ENCODE measurements at regions not wholly inside any gene's neighbourhood (a gene's known extent, or its start where the extent isn't known, plus 50 kb on each side); places are given as distances from the start of the nearest gene placed in this dataset.
"Not testable (repeated sequence)": the region's sequence is repeated elsewhere in the genome, so short reads cannot be mapped to it uniquely, and the experiment has no call there.

- H3K4me3 ChIP-seq; H3K4me1 ChIP-seq; intact Hi-C loops (cut with DNase I); H3K27me3 ChIP-seq; H3K9me3 ChIP-seq; ATAC-seq; H3K36me3 ChIP-seq; H3K27ac ChIP-seq: not testable (repeated sequence)
- DNase-seq, result peak in 1 of 3 donors; percentile 16
- WGBS (ENCODE audit: insufficient coverage, low coverage, low lambda C conversion rate, missing lambda C conversion rate), result 80% methylated on average over 4 of the region's 18 CpGs
These were observed 121.1 kb upstream of the MTLN start for GRCh38 chr2:110333114-110334095.

DNA sequence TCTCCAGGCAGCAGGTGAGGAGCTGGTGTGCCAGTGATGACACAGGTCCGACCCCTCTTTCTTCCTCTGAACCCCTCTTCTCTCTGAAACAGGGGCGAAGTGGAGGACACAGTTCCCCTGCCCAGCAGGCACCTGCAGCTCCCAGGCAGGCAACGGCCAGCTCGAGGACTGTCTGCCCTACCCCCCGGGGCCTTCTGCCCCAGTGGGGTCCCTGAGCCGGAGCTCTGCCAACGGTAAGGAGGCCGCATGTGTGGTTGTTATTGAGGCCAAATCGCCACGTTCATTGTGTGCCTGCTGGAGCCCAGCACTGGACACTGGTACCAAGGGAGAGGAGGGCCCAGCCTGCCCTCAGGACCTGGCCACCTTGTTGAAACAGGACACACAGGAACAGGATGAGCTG is 119.3 kb upstream of the MTLN start:
- H3K4me3 ChIP-seq; H3K27ac ChIP-seq; H3K9me3 ChIP-seq; intact Hi-C loops (cut with DNase I); DNase-seq; ATAC-seq; H3K4me1 ChIP-seq; H3K27me3 ChIP-seq; H3K36me3 ChIP-seq: not testable (repeated sequence)
- no CpG with 5 or more reads among the region's 10 CpGs for WGBS (ENCODE audit: insufficient coverage, low coverage, low lambda C conversion rate, missing lambda C conversion rate)

GRCh38 chr2:110329760-110330159 is 117.4 kb upstream of the MTLN start:
- H3K36me3 ChIP-seq; ATAC-seq; H3K27ac ChIP-seq; DNase-seq; H3K27me3 ChIP-seq; H3K9me3 ChIP-seq; H3K4me1 ChIP-seq; H3K4me3 ChIP-seq; intact Hi-C loops (cut with DNase I): not testable (repeated sequence)
- 93% methylated on average over 5 of the region's 10 CpGs for WGBS (ENCODE audit: insufficient coverage, low coverage, low lambda C conversion rate, missing lambda C conversion rate)

GRCh38 chr2:110329158-110329557 is 116.8 kb upstream of the MTLN start:
- H3K27ac ChIP-seq; H3K4me3 ChIP-seq; DNase-seq; intact Hi-C loops (cut with DNase I); H3K4me1 ChIP-seq; H3K27me3 ChIP-seq; H3K36me3 ChIP-seq; ATAC-seq; H3K9me3 ChIP-seq: not testable (repeated sequence)
- WGBS (ENCODE audit: insufficient coverage, low coverage, low lambda C conversion rate, missing lambda C conversion rate), result 60% methylated on average over 2 of the region's 7 CpGs

DNA sequence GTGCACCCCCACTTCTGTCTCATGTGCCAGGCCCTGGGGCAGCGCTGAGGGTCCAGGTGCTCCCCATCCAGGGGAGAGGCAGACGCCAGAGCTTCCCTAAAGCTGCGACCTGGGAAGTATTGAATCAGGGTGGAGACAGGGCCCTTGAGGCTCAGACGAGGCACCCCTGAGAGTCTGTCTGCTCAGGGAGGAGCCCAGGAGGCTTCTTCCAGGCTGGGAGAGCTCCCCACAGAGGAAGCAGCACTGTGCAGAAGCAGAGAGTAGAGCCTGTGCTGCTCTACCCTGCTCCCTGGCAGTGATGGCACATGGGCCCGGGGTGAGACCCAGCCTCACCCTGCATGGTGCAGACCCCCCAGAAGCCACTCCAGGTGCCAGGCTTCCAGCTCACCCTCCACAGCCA is 116.3 kb upstream of the MTLN start:
- DNase-seq (peak in 1 of 3 donors; percentile 39), ATAC-seq (peak in 2 of 4 donors; percentile 10 to 19)
- H3K27me3 ChIP-seq; H3K27ac ChIP-seq; H3K4me1 ChIP-seq; H3K36me3 ChIP-seq; intact Hi-C loops (cut with DNase I); H3K9me3 ChIP-seq; H3K4me3 ChIP-seq: not testable (repeated sequence)
- WGBS (ENCODE audit: insufficient coverage, low coverage, low lambda C conversion rate, missing lambda C conversion rate), result 79% methylated on average over 3 of the region's 5 CpGs

DNA sequence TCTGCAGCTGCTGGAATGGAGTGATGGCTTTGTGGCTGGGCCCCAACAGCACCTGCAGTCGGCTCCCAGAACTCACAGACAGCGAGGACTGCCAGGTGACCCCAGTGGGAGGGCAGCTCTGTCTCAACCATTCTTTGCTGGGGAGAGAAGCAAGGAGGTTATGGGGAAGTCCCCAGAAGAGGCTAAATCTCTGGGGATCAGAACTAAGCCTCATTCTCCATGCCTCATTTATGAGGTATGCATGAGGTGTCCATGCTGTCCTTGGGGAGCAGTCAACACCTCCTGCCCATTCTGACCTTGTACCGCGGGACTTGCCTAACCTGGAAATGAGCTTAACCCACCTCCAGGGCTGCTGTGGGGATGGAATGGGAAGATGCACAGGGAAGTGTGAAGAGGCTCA is 111.5 kb upstream of the MTLN start:
- H3K27ac ChIP-seq; ATAC-seq; H3K9me3 ChIP-seq; intact Hi-C loops (cut with DNase I); H3K4me3 ChIP-seq; H3K4me1 ChIP-seq; H3K27me3 ChIP-seq; H3K36me3 ChIP-seq; DNase-seq: not testable (repeated sequence)
- WGBS (ENCODE audit: insufficient coverage, low coverage, low lambda C conversion rate, missing lambda C conversion rate), result no CpG with 5 or more reads among the region's 4 CpGs

DNA sequence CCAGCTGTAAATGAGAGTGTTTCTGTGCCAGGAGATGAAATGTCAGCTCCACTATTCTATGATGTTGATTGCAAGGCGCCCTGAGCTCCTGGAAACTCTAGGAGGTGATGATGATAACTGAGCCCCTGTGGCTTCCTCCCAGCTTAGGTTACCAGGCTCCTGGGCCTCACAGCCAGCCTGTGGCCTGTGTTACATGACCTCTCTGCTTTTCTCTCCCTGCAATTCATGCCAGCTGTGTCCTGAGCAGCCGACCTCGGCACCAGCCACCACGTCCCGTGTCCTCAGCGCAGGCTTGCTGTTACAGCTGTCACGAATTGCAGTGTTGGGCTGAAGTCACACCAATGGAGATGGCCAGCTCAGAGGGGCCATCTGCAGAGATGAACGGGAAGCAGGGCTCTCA is 110.2 kb upstream of the MTLN start:
- not testable (repeated sequence) for H3K9me3 ChIP-seq

DNA sequence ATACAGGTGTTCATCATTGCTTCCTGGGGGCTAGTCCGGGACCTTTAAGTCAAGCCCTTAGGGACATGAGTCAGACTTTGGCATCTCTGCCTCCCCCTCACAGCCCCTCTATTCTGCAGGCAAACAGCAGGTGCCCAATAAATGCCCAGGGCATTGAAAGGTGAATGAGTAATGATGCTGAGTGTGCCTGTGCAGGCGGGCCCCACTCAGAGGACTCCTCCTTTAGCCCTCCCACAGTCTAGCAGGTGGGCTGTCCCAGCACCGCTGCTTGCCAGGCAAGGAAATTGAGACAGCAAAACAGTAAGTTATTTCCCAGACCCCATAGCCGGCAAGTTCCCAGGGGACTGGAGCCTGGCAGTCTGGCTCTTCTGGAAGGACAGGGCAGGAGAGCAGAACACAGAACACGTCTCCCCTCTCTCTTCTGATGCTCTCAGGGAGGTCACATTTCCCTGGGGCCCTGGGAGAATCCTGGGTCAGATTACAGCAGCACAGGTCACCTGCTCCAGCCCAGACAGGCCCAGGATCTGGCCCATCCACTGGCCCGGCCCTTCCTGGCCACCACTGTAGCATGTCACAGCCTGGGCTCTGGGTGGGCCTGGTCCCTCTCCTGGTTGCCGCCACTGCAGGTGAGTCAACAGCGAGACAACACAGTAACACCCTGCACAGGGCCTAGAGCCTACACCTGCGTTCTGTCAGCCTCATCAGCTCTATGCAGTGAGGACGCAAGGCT is 108.7 kb upstream of the MTLN start:
- intact Hi-C loops (cut with DNase I); DNase-seq; H3K4me1 ChIP-seq; ATAC-seq; H3K9me3 ChIP-seq; H3K27ac ChIP-seq; H3K36me3 ChIP-seq; H3K4me3 ChIP-seq; H3K27me3 ChIP-seq: not testable (repeated sequence)
- no CpG with 5 or more reads among the region's 10 CpGs for WGBS (ENCODE audit: insufficient coverage, low coverage, low lambda C conversion rate, missing lambda C conversion rate)

More for the DNA sequence above, 110.2 kb upstream of the MTLN start:
- H3K4me3 ChIP-seq; ATAC-seq; intact Hi-C loops (cut with DNase I); H3K27ac ChIP-seq; H3K4me1 ChIP-seq; H3K36me3 ChIP-seq; DNase-seq; H3K27me3 ChIP-seq: not testable (repeated sequence)
- WGBS (ENCODE audit: insufficient coverage, low coverage, low lambda C conversion rate, missing lambda C conversion rate), result no CpG with 5 or more reads among the region's 8 CpGs

DNA sequence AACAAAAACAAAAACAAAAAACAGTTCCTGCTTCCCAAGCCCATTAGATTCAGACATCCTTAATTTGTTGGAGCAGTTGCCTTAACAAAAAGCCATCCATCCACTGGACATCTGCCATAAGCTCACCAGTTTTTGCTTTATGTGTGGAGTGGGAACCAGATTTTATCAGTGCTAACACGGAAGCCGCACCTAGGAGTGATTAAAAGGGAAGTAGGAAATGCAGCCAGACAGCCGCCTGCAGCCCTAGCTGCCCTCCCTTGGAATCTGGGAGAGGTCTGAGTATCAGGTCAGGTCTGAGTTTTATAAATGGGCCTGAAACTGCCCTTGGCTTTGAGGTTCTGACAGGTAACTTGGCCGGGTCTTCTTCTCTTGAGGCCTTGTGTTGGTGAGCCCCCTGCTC is 106.6 kb upstream of the MTLN start:
- H3K9me3 ChIP-seq; DNase-seq; intact Hi-C loops (cut with DNase I); ATAC-seq; H3K4me1 ChIP-seq; H3K4me3 ChIP-seq; H3K27ac ChIP-seq; H3K36me3 ChIP-seq; H3K27me3 ChIP-seq: not testable (repeated sequence)
- WGBS (ENCODE audit: insufficient coverage, low coverage, low lambda C conversion rate, missing lambda C conversion rate), result no CpG with 5 or more reads among the region's 4 CpGs

DNA sequence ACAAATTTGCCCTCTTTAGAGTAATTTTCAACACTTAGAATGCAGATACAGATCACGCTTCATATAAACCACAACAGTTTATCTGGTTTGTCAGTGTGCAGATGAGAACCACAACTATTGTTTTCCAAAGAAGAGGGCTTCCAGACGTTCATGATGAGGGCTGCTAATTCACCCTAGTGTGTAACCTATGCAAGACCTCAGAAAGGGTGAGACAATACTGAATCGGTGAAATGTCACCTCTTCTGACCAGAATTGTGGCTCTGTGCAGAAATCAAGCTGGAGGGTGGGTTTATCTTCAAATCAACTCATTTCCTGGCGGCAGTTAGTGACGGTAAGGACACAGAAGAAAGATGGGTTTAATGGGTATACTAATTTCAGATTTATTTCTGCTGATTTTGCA is 105.0 kb upstream of the MTLN start:
- H3K4me3 ChIP-seq; H3K36me3 ChIP-seq; H3K9me3 ChIP-seq; intact Hi-C loops (cut with DNase I); ATAC-seq; DNase-seq; H3K4me1 ChIP-seq; H3K27me3 ChIP-seq; H3K27ac ChIP-seq: not testable (repeated sequence)
- no CpG with 5 or more reads among the region's 5 CpGs for WGBS (ENCODE audit: insufficient coverage, low coverage, low lambda C conversion rate, missing lambda C conversion rate)

GRCh38 chr2:110316051-110316865 is 103.9 kb upstream of the MTLN start:
- intact Hi-C loops (cut with DNase I); H3K36me3 ChIP-seq; H3K27me3 ChIP-seq; H3K27ac ChIP-seq; DNase-seq; H3K4me1 ChIP-seq; H3K4me3 ChIP-seq; H3K9me3 ChIP-seq: not testable (repeated sequence)
- no CpG with 5 or more reads among the region's 10 CpGs for WGBS (ENCODE audit: insufficient coverage, low coverage, low lambda C conversion rate, missing lambda C conversion rate)
- ATAC-seq, result peak; percentile 42 to 59 (median 54)

Measured in right lobe of liver (tissue), 6 donors.